Activated CD4-positive, alpha-beta T cell treated with anti-CD3 and anti-CD28 coated beads for 48 hours (primary cell): ENCODE measurements at regions not wholly inside any gene's neighbourhood (a gene's known extent, or its start where the extent isn't known, plus 50 kb on each side); places are given as distances from the start of the nearest gene placed in this dataset.
"Not testable (repeated sequence)": the region's sequence is repeated elsewhere in the genome, so short reads cannot be mapped to it uniquely, and the experiment has no call there.

Experiments used
- DNase-seq: peaks from one replicate; pipeline ENCODE4 v3.0.0-alpha.2; 2020

DNA sequence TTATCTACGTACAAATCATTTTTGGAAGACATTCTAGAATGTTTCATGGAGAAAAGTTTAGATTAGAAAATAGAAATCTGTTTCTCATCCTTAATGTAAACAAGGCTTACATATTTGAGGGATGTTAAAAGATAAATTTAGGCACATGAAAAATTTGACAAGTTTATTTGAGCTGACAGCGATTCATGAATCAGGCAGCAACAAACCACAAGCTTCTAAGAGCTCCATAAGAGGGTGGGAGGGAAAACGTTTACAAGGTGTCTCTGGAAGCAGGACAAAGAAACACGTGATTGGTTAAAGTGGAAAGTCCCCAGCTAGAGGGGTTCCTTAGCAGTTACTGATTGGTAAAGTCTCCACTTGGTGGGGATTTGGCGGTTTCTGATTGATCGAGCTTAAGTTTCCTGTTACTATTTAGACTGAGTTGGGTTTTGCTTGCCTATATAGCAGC, 228.9 kb upstream of the PITRM1 start:
- DNase-seq: no peak

DNA sequence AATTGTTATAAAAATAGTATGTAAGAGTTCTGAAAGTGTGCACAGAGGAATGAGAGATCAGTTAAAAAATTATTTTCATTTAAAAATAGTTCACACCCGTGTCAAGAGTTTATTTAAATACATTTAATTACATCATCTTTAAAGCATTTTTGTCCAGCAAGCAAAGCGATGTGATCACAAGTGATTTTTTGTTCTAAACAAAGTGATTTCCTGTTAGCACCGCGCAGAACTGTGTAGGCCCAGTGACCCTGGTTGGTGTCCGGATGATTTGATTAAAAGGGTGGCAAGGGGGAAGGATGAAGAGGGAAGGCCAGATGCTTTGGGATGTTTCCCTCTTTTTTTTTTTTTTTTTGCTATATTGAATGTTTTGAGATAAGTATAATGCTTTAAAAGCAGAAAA, 227.8 kb upstream of the PITRM1 start:
- no peak for DNase-seq

DNA sequence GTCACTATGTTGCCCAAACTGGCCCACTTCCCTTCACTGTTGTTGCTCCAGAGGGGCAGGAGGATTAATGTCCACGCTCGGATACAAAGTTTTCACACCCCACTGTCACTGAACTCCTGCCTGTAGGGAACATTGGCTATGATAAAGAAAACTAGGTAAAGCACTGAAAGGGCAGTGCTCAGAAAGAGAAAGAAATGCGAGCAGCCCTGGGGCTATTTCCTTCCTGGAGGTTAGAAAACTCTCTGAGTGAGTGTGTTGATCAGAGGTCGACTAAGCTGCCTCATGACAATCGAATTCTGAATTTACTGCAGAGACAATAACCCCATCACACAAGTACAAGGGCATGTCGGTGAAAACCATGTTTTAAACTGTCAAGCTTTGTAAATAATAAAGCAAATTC, 227.2 kb upstream of the PITRM1 start:
- DNase-seq: no peak

DNA sequence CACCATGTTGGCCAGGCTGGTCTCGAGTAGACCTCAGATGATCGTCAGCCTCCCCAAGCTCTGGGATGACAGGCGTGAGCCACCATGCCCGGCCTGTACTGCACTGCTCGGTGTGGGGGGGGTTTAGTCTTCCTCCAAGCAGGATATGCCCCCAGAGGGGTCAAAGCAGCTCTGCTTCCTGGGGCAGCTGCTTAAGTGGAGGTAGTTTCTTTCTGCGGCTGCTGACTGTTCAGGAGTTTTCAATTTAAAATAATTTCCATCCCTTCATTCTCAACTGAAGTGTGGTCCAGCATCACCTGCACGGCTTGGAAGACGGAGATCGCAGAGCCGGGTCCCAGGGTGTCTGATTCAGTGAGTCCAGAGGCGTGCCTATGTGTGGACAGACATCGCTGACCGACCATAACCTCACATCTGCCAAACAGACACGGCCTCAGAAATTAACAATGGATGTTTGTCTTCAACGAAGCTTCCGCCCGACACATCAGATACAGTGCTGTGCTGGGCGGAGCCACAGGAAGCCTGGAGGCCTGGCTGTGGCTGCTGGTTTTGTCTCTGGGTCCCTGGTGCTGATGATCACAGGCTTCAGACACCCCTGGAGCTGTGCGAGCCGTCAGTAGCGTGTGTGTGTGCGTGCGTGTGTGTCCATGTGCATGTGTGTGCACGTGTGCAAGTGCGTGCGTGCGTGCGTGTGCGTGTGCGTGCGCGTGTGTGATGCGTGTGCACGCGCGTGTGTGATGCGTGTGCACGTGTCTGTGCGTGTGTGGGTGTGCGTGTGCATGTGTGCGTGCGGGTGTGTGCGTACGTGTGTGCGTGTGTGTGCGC, 226.5 kb upstream of the PITRM1 start:
- no peak for DNase-seq

DNA sequence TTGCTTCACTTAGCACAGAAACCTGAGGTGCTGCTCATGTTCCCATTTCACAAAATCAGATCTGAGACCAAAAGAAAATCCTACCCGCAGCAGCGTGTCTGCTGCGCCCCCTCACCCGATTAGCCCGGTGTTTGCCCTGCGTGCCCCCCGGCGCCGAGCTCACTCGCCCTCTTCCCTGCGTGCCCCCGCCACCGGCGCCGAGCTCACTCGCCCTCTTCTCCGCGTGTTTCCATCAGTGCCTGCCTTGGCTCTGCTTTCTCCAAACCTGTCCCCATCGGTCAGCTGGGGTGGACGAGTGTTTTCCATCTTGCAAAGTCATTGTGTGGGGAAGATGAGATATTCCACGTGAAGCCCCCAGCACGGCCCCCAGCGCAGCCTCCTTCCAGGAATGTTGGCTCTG, 225.3 kb upstream of the PITRM1 start:
- DNase-seq: no peak

DNA sequence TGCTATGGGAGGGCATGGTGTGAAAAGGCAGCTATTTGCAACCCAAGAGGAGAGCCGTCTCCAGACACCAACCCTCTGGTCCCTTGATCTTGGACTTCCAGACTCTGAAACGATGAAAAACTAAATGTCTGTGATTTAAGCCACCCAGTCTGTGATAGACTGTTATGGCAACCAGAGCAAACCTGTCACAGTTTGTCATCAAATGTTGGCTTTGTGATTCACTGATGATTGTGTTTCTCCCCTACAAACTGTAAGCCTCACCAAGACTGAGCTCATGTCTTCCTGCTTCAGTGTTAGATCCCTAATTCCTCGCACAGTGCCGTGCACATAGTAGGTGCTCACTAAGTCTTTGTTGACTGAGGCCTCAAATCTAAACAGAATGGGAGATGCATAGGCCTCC, 224.6 kb upstream of the PITRM1 start:
- DNase-seq: no peak

DNA sequence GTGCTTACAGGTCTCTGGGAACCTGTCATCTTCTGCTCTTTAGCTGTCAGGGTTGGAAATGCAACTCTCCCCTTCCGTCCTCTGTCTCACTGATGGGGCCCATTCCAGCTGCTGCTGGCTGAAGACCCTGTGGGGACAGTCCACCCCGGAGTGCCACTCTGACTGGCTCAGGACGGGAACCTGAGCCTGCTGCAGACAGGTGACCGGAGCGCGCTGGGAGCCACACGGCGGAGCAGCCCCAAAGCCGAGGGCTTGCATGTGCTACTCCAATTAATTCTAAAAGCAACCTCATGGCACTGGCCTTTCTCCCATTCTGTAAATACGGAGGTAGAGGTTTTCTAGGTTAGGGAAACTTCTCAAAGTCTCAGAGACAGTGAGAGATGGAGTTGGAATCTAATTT, 223.5 kb upstream of the PITRM1 start:
- no peak for DNase-seq

DNA sequence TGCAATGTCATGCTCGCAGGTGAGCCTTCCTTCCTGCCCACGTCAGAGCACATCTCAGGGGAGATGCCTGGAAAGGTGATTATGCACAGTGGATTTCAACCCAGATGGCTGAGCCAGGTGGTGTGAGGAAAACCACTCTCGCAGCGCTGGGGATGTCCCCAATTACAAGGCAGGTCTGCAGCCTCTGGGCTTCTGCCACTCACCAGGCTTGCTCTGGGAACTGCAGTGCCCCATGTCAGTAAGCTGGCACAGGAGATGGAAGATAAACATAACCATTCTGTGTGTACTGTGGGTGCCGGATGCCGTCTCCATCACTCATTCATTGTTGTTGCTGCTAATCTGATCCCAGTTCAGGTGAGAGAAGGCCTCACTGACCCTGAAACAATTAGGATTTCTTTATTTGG, 222.9 kb upstream of the PITRM1 start:
- no peak for DNase-seq

DNA sequence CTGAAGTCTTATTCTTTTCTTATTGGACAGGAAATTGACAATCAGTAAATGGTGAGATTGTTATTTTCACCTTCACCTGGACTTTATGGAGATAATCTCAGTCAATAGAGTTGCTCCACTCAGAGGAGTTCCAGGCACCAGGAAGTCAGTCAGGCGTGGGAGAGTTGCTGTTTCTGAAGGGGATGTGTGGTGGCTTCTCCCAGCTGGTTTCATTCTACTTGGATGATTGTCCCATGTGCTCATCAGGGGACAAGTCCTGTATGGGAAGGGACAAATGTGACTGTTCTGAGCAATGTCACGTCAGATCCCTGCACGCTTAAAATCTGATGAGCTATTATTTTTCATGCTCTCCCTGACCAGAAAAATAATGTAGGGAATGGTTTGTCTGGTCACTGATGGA, 222.5 kb upstream of the PITRM1 start:
- no peak for DNase-seq

DNA sequence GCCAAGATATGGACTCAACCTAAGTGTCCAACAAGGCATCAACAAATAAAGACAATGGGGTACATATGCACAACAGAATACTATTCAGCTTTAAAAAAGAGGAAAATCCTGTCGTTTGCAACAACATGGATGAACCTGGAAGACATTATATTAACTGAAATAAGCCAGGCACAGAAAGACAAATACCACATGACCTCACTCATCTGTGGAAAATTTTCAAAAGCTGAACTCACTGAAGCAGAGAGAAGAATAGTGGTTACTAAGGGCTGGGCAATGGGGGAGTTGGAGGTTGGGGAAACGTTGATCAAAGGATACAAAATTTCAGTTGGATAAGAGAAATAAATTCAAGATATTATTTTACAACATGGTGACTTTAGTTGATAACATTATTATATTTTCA, 221.4 kb upstream of the PITRM1 start:
- no peak for DNase-seq

DNA sequence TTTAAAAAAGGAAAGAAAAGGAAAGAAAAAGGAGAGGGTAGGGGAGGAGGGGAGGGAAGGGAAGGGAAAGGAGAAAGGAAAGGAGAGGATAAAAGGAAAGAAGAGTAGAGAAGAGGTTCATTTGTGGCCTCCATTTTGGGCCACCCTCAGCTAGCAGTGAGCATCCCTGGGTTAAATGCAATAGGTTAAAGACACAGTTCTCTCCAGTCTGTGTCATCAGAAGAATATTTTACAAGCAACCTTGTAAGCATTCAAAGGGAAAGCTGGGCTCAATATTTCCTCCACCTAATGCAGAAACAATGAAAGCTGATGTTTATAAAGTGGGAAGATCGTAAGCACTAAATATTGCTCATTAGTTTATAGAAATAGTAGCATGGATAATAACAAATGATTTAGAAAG, 219.1 kb upstream of the PITRM1 start:
- DNase-seq: no peak

DNA sequence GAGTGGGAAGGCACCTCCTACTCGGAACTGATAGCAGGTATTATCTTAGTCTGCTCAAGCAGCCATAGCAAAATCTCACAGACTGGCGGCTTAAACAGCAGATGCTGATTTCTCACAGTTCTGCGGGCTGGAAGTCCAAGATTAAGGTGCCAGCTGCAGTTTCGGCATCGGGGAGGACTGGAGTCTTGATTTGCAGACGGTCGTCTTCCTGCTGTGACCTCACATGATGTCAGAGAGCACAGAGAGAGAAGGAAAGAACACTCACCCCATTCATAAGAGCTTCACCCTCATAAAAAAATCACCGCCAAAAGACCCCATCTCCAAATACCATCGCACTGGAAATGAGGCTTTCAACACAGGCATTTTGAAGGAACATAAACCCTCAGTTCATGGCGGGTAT, 216.5 kb upstream of the PITRM1 start:
- DNase-seq: no peak

DNA sequence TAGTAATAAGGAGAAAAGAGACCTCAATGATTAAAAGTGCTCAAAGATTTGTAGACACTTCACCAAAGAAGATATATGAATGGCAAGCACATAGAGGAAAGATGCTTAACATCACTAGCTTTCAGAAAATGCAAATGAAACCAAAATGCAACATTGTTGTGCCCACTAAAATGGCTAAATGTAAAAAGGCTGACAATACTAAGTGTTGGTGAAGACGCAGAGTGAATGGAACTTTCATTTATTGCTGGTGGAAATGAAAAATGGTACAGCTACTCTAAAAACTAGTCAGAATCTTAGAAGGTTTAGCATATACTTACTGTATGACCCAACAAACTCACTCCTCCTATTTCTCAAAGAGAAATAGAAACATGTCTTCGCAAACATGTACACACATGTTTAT, 212.9 kb upstream of the PITRM1 start:
- no peak for DNase-seq

DNA sequence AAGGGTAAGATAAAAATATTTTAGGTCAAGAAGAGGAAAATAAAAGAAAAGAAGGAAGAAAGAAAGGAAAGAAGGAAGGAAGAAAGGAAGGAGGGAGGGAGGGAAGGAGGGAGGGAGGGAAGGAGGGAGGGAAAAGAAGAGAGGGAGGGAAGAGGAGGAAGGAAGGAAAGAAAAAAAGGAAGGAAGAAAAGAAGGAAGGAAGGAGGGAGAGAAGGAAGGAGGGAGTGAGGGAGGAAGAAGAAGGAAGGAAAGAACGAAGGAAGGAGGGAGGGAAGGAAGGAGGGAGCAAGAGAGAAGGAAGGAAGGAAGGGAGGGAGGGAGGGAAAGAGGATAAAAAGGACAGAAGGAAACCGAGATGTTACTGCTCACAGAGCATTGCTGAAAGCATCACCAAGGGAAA, 209.5 kb upstream of the PITRM1 start:
- no peak for DNase-seq

DNA sequence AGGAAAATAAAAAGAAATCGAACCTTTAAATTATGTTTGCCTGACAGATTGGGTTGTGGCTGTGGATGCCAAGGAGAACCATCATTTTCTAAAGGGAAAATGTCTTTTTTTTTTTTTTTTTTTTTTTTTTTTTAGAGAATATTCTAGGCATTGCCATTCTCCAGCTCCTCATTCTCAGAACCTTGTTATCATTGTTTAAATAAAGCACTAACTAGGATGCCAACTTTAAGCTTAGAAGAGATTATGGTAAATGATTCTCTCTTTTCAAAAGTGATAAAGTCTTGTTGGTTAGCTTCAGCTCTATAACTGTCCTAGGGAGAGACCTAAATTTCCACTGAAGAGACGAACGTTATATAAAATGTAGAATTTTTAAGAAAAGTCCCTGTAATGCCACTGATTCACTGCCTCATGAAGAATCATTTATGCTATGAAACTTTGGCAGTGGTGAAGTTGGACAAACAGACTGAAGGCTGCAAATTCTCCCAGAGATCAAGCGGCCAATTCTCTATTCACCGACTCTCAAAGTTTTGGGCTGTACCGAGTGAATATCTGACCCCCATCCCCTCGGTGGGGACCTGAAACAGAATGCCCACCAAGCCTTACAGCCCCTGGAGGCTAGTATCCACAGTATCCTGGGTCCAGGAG, 207.9 kb upstream of the PITRM1 start:
- no peak for DNase-seq

DNA sequence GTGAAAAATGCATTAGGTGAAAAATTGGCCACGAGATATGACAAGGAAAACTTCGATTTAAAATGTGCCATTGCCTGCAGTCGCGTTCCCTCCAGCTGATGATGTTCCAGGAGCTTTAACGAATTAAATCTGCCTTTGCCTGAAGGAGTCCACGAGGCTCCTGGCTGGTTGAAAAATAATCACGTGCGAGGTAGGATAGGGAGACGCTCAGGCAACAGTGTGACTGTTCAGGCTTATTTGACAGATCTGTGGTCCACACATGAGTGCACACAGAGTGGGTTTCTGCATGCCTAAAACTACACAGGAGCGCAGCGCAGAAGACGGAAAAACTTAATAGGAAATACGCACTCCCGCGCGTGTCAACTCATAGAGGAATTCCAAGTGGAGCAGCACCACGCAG, 204.0 kb upstream of the PITRM1 start:
- DNase-seq: no peak

DNA sequence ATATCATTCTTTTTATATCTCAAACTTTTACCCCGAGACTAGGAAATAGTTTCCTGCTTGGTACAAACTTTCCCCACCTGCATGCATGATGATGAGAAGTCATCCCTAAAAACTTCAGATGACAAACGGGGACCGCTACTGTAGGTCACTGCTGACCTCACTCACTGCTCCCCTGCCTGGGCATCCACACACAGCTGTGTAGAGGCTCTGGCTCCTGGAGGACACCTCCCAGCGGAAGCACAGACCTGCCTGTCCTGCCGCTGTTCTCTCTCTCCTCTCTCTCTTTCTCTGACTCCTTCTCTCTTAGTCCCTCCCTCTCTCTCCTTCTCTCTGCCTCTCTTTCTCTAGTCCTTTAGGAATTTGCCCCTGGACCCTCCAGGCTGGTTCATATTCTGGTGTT, 202.9 kb upstream of the PITRM1 start:
- no peak for DNase-seq

DNA sequence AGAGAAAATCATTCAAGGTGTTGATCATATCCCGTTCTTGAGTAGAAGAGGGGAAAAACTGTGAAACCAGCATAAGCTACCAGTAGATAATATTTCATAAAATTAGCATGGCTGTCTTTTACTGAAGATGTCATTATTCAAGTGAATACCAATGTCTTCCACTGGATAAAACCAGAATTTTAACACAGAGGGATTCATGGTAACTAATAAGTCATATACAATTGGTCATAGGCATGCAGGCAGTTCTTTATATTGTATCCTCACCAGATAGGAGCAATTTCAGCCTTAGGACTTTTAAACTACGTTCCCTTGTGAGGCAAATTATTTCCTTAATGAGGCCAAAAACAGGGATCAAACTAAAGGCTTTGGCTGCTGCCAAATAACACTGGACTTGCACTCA, 202.3 kb upstream of the PITRM1 start:
- DNase-seq: no peak

DNA sequence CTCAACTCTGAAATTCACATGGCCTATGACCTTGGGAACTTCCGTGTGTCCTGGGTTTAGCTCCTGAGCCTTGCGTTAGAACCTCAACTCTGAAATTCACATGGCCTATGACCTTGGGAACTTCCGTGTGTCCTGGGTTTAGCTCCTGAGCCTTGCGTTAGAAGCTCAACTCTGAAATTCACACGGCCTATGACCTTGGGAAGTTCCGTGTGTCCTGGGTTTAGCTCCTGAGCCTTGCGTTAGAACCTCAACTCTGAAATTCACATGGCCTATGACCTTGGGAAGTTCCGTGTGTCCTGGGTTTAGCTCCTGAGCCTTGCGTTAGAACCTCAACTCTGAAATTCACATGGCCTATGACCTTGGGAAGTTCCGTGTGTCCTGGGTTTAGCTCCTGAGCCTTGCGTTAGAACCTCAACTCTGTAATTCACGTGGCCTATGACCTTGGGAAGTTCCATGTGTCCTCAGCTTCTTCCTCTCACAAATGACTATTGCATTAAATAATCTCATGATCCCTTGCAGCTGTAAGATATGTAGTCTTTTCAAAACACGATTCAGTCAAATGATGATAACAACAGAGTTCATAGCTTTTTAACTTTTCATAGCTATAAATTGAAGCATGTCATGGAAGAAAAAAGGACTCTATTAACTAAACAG, 200.9 kb upstream of the PITRM1 start:
- DNase-seq: not testable (repeated sequence)

DNA sequence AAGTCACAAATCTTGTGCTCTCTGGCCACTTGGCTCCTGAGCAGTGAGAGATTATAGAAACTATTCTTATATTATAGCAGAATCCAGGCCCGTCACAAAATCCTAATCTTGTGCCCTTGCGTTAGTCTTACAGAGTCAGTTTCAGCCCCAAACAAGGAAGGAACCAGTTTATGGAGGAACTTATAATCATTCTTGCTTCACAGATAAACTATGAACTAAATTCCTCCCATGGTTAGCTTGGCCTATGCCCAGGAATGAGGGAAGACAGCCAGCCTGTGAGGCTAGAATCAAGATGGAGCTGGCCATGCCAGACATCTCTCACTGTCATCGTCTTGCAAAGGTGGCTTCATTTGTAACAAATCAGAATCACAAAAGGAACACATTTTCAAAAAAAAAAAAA, 199.7 kb upstream of the PITRM1 start:
- no peak for DNase-seq

DNA sequence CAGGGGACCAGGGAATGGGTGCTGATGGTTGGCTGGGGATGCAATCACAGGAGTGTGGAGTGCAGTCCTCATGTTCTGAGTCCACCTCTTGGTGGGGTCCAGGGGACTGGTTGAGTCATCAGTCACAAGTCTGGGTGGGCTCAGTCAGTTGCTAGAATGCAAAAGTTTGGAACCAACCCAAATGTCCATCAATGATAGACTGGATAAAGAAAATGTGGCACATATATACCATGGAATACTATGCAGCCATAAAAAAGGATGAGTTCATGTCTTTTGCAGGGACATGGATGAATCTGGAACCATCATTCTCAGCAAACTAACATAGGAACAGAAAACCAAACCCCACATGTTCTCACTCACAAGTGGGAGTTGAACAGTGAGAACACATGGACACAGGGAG, 199.0 kb upstream of the PITRM1 start:
- DNase-seq: not testable (repeated sequence)

DNA sequence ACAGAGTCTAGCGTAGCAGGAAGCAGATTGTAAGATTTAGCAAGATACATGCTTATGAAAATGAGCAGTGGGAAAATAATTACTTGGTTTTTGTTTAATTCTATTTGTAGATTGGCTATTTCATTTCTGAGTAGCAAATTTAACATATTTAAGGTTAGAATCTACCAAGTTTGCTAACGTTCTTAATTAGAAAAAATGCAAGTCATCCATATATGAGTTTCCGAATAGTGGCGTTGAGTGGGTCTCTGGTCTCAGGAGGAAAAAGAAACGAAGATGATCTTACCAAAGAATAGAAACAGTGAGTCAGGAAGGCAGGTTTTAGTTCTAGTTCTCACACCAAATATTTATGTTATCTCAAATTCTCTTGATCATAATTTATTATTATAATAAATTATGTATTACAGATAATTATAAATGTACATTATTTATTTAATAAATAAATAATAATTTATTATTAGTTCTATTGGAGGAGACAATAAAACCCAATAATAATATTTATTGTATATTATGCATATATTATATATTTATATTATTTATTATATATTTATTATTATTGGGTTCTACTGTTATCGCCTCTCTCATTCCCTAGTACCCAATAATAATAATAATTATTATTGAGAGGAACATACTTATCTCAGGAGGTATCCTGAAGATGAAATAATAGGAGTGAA, 194.3 kb upstream of the PITRM1 start:
- DNase-seq: no peak

DNA sequence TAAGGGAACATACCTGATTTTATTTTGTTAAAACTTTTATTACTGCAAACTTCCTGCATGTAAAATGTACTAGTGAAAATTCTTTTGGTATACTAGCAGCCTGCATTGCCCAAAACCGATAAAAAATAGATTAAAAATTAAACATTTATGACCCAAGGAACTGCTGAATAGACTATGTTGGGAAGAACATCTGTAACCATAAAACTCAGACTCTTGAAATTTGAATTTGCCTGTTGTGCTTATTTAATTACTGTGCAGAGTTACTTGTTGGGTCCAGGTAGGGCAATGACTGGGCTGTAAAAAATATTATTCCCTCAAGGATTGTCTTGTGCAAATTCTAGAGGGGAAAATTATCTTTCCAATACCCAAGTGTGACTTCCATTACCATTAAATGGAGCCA, 193.5 kb upstream of the PITRM1 start:
- no peak for DNase-seq

DNA sequence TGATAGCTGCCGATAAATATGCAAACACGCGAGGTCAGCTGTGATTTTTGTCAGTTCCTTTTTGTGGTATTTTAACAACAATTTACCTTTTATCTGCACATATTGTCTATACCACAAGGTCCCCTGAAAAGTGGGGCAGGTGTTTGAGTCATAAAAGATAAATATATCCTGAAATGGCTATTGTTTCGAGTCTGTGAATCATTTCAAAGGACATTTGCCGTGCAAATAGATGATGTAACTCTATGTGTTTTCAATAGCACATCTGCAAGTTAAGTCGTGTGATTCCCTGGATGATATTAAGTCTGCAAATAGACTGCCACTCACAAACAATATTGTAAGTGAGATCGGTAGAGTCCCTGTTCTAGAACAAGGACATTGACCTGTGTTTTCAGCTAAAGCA, 193.0 kb upstream of the PITRM1 start:
- DNase-seq: no peak
